ENCODE measurements at regions not wholly inside any gene's neighbourhood (a gene's known extent, or its start where the extent isn't known, plus 50 kb on each side); places are given as distances from the start of the nearest gene placed in this dataset.
"Not testable (repeated sequence)": the region's sequence is repeated elsewhere in the genome, so short reads cannot be mapped to it uniquely, and the experiment has no call there.

DNA sequence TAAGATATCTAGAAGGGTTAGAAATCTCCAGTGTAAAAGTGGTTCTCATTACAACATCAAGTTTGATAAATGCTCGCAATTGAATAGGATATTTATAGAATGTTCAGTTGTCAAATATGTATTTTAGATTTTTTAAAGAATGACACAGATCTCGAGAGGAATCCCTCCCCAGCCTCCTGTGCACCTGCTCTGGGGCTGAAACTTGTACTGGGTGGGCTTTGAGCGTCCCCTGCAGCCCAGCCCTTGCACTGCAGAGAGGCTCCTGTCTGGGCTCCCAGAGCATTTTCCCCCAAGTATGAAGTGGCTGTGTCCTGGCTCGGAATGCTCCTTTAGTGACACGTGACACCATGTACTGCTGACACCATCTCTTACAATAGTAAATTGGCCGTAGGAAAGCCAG, 499.6 kb downstream of the TMEM121 start:
- no peak for DNase-seq

DNA sequence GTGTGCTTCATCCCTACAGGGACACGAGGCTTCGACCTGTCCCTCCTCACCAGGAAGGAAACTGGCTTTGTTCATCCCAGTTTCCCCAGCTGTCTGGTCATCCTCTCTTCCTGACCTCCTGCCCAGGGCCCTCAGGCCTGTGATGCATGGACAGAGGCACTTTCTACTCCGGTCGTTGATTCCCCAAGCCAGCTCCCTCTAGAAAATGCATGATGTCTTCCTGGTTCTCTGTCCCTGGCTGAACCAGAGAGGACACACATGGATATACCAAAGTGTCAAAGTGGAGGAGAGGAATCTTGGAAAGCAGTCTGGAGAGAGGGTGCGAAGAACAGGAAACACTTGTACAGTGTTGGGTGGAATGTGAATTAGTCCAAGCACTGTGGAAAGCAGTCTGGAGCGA, 501.4 kb downstream of the TMEM121 start:
- not testable (repeated sequence) for DNase-seq

DNA sequence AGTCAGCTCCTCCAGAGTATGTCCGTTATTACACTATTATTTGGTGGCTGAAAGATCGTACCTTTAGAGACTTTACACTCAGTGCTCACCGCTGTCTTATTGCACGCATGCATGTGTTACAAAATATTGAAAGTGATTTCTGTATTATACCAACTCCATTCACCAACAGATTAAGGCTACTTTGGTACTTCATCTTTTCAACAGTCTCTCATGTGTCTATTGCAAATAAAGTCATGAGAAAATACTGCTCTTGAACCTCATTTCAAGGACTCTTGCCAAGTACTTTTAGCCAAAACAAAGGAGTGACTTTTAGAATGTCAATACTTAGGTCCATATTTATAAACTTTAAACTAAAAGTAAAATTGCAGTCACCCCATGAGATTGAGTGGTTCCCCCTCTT, 503.6 kb downstream of the TMEM121 start:
- DNase-seq: no peak

DNA sequence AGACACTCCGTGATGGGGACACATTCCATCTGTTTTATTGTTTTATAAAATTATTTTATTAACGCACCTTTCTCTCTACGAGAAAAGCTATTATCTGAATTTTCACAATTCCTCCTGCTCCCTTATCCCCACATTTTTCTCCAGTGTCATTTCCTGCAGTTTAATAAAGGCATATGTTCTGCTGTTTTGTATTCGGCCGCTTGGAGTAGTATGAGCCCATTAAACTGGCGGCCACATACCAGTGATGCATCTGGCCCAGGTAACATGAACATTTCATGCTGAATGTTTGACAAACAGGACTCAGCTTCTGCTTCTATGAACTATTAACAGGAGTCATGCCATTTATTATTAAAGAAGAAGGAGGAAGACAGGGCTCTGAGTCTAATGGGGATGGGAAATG, 511.0 kb downstream of the TMEM121 start:
- no peak for DNase-seq

DNA sequence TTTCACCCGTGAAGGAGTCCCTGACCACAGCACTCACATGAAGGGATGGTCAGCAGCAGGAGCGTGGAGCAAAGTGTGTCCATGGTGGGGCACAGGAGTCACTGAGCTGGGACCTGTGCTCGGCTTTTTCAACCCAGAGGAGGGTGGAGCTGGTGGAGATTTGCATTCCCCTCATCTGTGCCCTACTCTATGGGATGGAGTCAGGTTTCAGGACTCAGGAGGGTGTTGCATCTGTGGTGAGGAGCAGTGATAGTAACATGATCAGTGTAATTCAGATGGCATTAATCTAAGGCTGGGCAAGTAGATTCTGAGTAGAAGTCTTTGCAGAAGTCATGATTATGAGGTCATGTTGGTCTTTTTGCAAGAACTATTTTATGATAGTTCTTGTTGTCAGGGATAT, 511.9 kb downstream of the TMEM121 start:
- no peak for DNase-seq

DNA sequence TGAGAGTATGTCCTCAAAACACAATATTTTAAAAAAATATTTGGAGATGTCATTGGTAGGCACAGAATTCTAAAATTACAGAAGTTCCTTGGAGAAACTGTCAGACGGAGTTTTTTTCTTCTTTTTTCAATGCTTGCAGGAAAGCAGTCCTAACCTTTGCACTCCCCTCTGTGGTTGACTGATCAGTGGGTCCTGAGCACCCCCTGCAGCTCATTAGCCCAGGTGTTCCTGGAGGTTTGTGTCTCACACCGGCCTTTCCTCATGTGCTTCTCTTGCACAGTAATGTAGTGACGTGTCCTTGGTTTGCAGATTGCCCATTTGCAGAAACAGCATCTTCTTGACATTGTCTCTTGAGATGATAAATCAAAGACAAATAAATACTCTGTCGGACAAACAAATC, 513.0 kb downstream of the TMEM121 start:
- DNase-seq: peak; percentile 71

DNA sequence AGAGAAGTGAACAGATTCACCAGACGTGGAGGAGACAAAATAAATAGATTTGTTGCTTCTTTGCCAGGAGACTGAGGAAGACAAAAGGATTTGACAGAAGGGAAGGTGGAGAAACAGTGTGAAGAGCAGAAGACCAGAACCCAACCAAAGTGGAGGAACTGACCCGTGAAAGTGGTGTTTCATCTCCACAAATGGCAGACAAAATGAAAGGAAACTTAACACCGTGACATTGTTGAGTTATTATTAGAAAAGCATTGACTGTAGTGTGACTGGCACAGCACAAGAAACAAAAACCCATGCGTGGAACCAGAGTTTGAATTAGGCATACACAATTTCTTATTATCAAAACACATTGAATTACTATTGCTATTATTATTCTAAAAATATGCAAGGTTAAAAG, 518.1 kb downstream of the TMEM121 start:
- DNase-seq: no peak

DNA sequence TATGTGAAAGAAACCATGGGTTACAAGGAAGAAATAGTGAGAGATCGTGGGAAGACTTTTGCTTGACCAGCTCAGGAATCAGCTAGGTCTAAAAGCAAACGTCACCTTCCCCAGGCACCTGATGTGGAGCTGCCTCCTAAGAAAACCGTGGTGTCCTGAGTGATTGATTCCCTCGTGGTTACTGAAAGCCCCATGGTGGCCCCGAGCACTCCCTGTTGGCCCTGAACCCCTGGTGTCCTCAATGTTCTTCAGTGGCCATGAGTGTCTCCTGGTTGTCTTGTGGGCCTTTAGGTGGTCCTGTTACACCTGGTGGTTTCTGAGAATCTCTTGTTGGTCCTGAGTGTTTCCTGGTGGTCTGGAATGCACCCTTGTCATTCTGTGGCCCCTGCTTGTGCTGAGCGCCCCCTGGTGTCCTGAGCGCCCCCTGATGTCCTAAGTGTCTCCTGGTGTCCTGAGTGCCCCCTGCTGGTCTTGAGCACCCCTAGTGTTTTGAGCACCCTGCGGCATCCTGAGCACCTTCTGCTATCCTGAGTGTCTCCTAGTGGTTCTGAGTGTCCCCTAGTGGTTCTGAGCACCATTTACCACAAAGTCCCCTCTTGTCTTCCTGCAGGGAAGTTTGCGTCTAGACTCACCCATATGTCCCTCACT, 518.7 kb downstream of the TMEM121 start:
- DNase-seq: peak; percentile 94

DNA sequence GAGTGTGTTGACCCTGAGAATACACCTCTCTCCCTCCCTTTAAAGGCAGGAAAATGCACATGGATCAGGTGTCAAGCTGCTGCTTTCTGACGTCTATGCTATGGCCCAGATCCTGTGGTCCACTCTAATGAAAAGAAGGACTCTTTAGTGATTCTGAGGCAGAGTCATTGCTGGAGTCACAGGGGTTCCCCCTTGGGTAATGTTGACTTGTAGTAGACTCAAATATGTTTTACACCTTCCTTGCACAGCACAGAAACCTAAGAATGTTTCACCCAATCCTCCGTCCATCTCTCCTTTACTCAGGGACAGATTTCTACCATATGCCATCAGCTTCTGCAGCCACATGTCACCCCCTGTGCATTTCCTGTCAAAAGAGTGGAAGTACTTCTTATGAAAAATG, 525.4 kb downstream of the TMEM121 start:
- DNase-seq: no peak

DNA sequence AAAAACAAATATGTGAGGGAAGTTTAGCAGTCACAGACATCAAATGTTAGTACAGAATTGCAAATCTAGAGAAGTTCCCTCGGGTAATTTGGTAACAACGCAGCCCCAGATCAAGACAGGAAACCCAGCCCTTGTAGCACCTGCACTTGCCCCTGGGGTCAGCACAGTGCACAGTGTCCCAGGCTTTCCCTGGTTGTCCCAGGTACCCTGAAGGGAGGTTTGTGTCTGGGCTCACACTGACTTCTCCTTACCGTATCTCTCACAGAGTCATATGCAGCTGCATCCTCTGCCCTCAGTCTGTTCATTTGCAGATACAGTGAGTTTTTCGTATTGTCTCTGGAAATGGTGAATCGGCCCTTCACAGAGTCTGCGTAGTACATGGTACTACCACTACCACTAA, 528.9 kb downstream of the TMEM121 start:
- DNase-seq: no peak

DNA sequence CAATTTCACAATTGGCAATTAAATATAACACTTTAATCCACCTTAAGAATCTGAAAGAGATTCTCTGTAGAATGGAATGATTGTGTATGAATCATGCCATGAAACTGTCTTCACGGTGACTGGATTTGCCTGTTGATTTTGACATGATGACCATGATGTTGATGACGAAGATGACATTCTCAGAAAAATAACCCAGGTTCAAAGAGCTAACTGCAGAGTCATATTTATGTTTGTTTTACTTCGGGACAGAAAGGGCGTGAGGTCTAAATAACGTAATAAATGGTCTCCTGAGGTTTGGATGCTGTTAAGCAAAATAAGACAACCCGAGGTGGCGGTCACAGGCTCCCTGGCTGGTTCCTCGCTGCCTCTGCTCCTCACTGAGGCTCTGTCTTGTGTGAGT, 532.0 kb downstream of the TMEM121 start:
- no peak for DNase-seq

DNA sequence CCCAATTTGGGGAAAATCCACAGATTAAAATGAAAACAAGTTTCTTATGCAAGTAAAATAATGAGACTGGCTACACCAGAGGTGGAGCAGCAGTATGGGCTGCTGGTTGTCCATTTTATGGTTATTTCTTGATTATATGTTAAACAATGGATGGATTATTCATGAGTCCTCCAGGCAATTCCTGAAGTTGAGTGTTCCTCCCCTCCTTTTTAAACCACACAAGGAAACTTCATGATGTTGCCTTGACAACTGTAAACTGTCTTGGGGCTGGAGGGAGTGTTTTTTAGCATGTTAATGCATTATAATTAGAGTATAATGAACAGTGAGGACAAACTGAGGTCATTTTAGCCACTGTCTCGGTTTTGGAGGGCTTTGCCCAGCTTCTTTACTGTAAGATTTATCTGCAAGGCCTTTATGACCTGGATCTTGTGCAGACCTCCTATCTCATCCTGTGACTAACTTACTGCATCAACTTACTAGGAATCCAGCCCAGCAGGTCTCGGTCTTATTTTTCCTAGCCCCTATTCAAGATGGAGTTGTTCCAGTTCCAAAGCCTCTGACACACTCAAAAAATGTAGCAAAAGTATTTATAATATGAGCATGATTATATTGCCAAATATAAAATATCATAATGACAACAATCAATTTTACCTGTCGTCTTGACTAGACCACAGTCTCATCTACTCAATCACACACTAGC, 534.0 kb downstream of the TMEM121 start:
- no peak for DNase-seq

DNA sequence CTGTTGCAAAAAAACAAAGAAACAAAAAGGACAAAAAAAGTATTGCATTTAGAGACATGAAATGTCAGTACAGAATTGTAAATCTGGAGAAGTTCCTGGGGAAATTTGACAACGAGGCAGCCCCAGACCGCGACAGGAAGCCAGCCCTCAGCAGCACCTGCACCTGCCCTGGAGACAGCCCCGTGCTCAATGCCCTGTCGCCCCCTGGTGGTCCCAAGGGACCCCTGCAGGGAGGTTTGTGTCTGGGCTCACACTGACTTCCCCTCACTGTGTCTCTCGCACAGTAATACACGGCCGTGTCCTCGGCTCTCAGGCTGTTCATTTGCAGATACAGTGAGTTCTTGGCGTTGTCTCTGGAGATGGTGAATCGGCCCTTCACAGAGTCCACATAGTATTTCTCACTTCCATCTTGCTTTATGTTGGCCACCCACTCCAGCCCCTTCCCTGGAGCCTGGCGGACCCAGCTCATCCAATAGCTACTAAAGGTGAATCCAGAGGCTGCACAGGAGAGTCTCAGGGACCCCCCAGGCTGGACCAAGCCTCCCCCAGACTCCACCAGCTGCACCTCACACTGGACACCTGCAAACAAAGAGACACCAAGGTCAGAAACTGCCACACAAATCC, 535.6 kb downstream of the TMEM121 start:
- peak; percentile 88 for DNase-seq

DNA sequence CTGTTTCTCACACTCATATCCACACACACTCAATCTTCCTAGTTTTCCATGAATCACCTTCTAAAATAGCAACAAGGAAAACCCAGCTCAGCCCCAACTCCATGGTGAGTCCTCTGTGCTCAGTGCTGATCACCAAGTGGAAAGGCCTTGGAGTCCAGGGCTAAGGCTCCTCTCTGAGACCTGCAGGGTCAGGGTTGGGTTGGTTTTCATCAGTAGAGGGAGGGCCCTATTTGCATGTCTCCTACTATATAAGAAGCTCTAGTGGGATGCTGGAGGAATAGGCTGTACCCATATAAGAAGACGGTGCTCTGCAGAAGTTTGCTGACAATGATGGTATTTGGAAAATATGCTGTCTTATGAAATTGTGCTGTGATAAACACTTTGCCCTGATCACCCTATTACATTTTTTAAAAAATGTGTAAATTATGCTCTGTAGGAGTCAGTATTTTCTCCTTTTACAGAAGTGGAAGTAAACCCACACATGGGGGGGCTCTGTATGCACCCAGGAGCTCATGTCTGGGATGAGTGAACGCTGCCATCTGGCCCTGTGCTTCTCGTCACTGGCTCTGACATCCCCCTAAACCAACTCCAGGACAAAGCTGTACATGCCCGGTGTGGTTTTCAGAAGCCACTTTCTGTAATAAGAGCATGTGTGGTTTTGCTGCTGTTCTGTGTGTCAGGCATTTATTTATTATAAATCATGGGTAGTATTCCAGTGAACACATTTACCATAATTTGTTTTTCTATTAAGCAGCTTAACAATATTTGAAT, 536.3 kb downstream of the TMEM121 start:
- no peak for DNase-seq

DNA sequence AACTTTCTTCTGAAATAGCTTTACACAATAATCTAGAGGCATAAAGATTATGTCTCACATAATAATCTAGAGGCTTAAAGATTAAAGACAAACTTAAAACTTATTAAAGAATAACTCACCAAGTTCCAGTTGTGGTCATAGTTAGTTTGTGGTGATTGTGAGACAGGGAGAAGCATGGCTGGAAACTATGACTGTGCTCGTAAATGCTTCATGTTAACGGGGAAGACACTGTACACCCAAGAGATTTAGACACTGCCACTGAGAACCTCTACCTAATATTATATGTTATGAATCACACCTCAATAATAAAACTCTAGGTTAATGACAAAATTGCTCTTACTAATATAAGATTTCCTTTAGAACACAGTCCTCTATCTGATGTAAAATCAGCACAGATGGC, 541.6 kb downstream of the TMEM121 start:
- no peak for DNase-seq

DNA sequence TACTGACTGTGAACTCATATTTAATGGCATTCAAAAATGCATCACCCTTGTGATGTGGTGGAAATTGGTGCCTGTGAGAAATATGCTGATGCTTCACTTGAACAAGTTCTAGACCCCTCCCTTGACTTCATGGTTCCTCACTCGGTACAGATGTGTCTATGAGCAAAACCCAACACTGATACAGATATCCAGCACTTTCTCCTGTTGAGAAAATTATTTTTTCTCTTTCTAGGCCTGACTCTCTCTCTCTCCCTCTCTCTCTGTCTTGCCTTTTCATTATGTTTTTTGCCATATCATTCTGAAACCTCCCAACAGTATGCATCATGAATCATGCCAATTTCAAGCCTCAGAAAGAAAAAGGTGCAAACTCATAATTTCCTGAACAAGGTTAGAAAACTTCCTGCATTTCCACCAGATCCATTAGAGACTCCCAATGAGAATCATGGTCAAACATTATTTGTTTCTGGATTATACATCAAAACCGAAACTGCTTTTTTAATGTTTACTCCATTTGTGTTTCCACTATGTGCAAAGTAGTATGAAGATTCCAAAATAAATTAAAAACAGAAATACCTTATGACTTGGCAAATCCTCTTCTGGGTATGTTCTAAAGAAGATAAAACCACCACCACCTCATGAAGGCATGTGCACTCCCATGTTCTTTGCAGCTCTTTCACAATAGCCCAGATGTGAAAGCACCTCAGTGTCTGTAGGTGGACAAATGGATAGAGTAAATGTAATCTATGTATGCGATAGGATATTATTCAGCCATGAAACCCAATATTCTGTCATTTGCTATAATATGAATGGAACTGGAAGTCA, 543.6 kb downstream of the TMEM121 start:
- DNase-seq: no peak

DNA sequence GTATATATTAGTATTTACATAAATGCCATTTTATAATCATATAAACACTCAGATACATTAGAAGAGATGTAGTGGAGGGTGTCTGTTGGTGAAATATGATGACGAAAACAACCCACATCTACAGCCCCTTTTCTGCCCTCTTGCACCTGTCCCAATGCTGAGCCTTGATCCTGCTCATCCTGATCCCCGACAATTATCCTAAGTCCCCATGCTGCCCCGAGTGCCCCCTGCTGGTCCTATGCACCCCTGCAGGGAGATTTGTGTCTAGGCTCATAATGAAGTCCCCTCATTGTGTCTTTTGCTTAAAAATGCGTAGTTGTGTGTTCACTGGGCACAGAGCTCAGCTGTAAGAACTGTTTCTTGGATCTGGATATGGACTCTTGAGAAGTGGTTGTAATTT, 554.5 kb downstream of the TMEM121 start:
- DNase-seq: no peak

DNA sequence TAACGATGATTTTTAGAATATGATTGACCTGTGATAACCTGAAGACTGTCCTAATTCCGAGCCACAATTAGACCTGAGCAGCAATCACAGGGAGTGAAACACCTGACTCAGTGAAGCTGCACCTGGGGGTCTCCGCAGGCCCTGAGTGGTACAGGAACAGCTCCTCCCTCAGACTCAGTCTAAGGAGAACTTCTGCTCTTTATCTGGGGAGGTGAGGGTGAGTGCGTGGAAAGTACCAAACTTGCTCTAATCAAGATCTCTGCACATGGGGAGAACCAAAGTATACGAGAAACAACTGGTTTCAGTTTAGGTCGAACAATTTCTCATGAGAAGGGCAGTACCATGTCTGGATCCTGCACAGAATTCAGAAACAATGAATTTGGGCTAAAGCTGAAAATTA, 555.3 kb downstream of the TMEM121 start:
- not testable (repeated sequence) for DNase-seq

DNA sequence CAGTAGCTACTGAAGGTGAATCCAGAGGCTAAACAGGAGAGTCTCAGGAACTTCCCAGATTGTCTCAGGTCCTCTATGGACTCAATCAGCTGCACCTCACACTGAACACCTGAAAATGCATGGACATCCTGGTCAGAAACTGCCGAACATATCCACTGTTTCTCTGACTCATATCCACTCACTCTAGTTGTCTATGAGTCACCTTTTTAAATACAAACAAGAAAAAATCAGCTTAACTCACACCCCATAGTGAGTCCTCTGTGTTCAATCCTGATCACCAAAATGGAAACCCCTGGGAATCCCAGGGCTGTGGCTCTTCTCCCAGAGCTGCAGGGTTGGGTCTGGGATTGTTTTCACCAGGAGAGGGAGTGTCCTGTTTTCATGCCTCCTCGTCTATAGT, 556.7 kb downstream of the TMEM121 start:
- no peak for DNase-seq

DNA sequence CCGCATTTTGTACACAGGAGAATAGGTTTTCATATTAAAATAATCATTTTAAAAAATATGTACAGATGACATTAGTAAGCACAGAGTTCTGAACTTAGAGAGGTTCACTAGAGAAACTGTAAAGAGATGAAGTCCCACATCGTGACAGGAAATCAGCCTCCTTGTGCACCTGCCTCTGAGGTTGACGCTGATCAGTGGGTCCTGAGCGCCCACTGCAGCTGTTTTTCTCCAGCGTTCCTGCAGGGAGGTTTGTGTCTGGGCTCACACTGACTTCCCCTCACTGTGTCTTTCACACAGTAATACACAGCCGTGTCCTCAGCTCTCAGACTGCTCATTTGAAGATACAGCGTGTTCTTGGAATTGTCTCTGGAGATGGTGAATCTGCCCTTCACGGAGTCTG, 561.5 kb downstream of the TMEM121 start:
- DNase-seq: no peak

DNA sequence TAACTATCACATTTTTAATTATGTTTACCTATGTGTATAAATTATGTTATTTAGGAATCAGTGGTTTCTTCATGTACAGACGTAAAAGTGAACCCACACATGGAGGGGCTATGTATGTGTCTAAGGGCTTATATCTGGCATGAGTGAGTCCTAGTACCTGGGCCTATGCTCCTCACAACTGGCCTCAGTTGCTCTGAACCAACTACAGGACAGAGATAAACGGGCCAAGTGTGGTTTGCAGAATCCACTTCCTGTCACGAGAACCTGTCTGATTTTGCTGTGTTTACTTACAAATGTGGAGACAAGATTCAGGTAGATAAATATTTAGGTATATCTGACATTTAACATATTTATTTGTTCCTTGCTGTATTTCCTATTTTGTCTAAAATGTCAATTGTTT, 562.5 kb downstream of the TMEM121 start:
- DNase-seq: not testable (repeated sequence)

DNA sequence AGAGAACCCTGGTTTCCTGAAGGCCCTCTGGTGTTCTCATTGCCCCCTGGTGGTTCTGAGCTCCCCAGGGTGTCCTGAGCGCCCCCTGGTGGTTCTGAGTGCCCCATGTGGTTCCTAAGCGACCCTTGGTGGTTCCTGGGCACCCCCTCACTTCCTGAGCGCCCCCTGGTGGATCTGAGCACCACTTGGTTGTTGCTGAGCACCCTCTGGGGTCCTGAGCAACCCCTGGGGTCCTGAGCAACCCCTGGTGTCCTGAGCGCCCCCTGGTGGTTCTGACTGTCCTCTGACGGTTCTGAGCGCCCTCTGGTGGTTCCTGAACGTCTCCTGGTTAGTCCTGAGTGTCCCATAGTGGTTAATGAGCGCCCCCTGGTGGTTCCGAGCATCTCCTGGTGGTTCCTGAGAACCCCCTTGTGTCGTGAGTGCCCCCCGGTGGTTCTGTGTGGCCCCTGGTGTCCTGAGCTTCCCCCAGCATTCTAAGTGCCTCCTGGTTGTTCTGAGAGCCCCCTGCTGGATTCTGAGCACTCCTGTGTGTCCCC, 568.3 kb downstream of the TMEM121 start:
- DNase-seq: peak; percentile 95

DNA sequence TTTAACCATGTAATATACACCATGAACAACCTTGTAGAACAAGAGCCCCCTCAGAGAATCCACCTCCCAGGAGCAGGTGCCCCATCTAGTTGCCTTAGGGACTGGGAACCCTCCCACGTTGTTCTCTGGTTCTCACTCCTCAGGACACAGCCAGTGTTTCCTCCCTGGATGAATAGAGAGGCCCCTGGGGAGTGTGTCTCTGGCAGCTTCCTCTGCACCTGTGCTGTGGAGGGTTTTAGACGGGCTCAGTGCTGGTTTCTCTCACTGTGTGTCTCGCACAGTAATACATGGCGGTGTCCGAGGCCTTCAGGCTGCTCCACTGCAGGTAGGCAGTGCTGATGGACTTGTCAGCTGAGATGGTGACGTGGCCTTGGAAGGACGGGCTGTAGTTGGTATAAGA, 581.3 kb downstream of the TMEM121 start:
- no peak for DNase-seq

Measured in activated CD8-positive, alpha-beta memory T cell treated with anti-CD3 and anti-CD28 coated beads, Interleukin-2, amount 50 U/mL, for 48 hours (primary cell).